ENCODE measurements at regions not wholly inside any gene's neighbourhood (a gene's known extent, or its start where the extent isn't known, plus 50 kb on each side); places are given as distances from the start of the nearest gene placed in this dataset.

GRCh38 chr15:29337156-29337959 is 67.7 kb upstream of the NSMCE3 start:
- Histone ChIP-seq H3K4me3 (no peak overlapping the region), H3K4me1 (ENCODE audit: low read depth) (no peaks in the 10 kb centered on the region), H3K36me3 (ENCODE audit: low read depth) (no peaks in the 10 kb centered on the region), H3K9me3 (no peaks in the 10 kb centered on the region)
- DNase-seq (no peak), ATAC-seq (no peak)
- no peak for TF ChIP-seq CTCF (IDR thresholded peaks at IDR 0.05)
- intact Hi-C loops (cut with DNase I, micrococcal nuclease) = no loop called here

- ATAC-seq (no peak), DNase-seq (no peak)
- H3K4me3 ChIP-seq = no peak overlapping the region
- TF ChIP-seq CTCF (IDR thresholded peaks at IDR 0.05) = no peak
- H3K36me3 ChIP-seq (ENCODE audit: low read depth) = no peaks in the 10 kb centered on the region
- H3K4me1 ChIP-seq (ENCODE audit: low read depth) = no peaks in the 10 kb centered on the region
- H3K9me3 ChIP-seq = no peaks in the 10 kb centered on the region
- intact Hi-C loops (cut with DNase I, micrococcal nuclease) = no loop called here
Measured at GRCh38 chr15:29334544-29334943, 64.9 kb upstream of the NSMCE3 start.

GRCh38 chr15:29333261-29333660 is 63.6 kb upstream of the NSMCE3 start:
- H3K4me3 ChIP-seq = no peak overlapping the region
- intact Hi-C loops (cut with DNase I, micrococcal nuclease) = no loop called here
- DNase-seq (no peak), ATAC-seq (no peak)
- no peaks in the 10 kb centered on the region for H3K4me1 ChIP-seq (ENCODE audit: low read depth)
- no peaks in the 10 kb centered on the region for H3K36me3 ChIP-seq (ENCODE audit: low read depth)
- TF ChIP-seq CTCF (IDR thresholded peaks at IDR 0.05) = no peak
- no peaks in the 10 kb centered on the region for H3K9me3 ChIP-seq

- no peaks in the 10 kb centered on the region for H3K36me3 ChIP-seq (ENCODE audit: low read depth)
- no peak for ATAC-seq
- intact Hi-C loops (cut with DNase I, micrococcal nuclease) = no loop called here
- no peak overlapping the region for H3K4me3 ChIP-seq
- TF ChIP-seq CTCF (IDR thresholded peaks at IDR 0.05) = no peak
- no peaks in the 10 kb centered on the region for H3K4me1 ChIP-seq (ENCODE audit: low read depth)
- H3K9me3 ChIP-seq = no peaks in the 10 kb centered on the region
- DNase-seq = no peak
Measured at GRCh38 chr15:29331669-29332068, 62.0 kb upstream of the NSMCE3 start.

GRCh38 chr15:29331071-29331470 is 61.4 kb upstream of the NSMCE3 start:
- no peak for TF ChIP-seq CTCF (IDR thresholded peaks at IDR 0.05)
- H3K36me3 ChIP-seq (ENCODE audit: low read depth) = no peaks in the 10 kb centered on the region
- intact Hi-C loops (cut with DNase I, micrococcal nuclease) = no loop called here
- H3K4me3 ChIP-seq = no peak overlapping the region
- ATAC-seq (no peak), DNase-seq (no peak)
- no peaks in the 10 kb centered on the region for H3K4me1 ChIP-seq (ENCODE audit: low read depth)
- H3K9me3 ChIP-seq = peaks cover 4% of the 10 kb centered on the region
